ENCODE measurements at regions not wholly inside any gene's neighbourhood (a gene's known extent, or its start where the extent isn't known, plus 50 kb on each side); places are given as distances from the start of the nearest gene placed in this dataset.

- Histone ChIP-seq H3K4me2 (ENCODE audit: low read depth, low read length) (no peak overlapping the region; the same call in 1 of the 2 replicates), H3K4ac (ENCODE audit: low read depth, low read length) (no peak overlapping the region), H3K9me3 (ENCODE audit: control insufficient read depth, insufficient read depth, low read length) (no peaks in the 10 kb centered on the region), H3K23ac (ENCODE audit: low read depth, low read length) (no peak overlapping the region), H2AK9ac (replicated peaks; ENCODE audit: low read depth, low read length, poor library complexity) (no peak overlapping the region), H3K27me3 (ENCODE audit: control insufficient read depth, insufficient read depth, low read length) (no peaks in the 10 kb centered on the region), H3K36me3 (ENCODE audit: control insufficient read depth, insufficient read depth, low read length) (no peaks in the 10 kb centered on the region), H3K9me1 (ENCODE audit: insufficient read depth, low read length) (no peaks in the 10 kb centered on the region), H3K27ac (ENCODE audit: insufficient read depth, low read length) (peak overlapping the region; percentile 59; the same call in 1 of the 2 replicates), H3K9ac (ENCODE audit: low read depth, low read length) (no peak overlapping the region), H2AK5ac (ENCODE audit: low read depth, low read length) (no peak overlapping the region), H4K8ac (ENCODE audit: low read depth in 2 of 2, low read length in 2 of 2) (no peak overlapping the region; a peak in 1 of 4 replicates), H2BK15ac (ENCODE audit: low read depth, low read length) (no peak overlapping the region), H3K4me3 (ENCODE audit: insufficient read depth, low read depth, low read length) (no peak overlapping the region), H4K91ac (ENCODE audit: insufficient read depth, low read depth, low read length) (no peak overlapping the region), H2BK5ac (ENCODE audit: low read depth, low read length, poor library complexity, severe bottlenecking) (no peak overlapping the region), H2BK120ac (ENCODE audit: low read depth, low read length) (no peak overlapping the region), H3K4me1 (ENCODE audit: control insufficient read depth, insufficient read depth, low read length) (peaks cover 2% of the 10 kb centered on the region), H3K79me1 (ENCODE audit: low read depth in 1 of 2, low read length in 2 of 2) (no peaks in the 10 kb centered on the region), H4K5ac (ENCODE audit: low read depth, low read length) (peak overlapping the region; percentile 87), H3K56ac (ENCODE audit: extremely low read depth, insufficient read depth, low read length) (no peak overlapping the region), H2BK20ac (ENCODE audit: low read depth, low read length) (no peak overlapping the region), H3K14ac (replicated peaks; ENCODE audit: low read depth, low read length) (no peak overlapping the region), H4K20me1 (ENCODE audit: insufficient read depth, low read length) (no peaks in the 10 kb centered on the region), H2AFZ (replicated peaks; ENCODE audit: low read length, poor library complexity) (no peak overlapping the region), H3K18ac (ENCODE audit: low read depth, low read length) (peak overlapping the region; percentile 70)
- no peak for DNase-seq
- no peak for ATAC-seq (ENCODE audit: low read depth)
- CTCF ChIA-PET, result no interaction called here
- no TSS peak for BruUV-seq (replicated peaks)
- in situ Hi-C loops (cut with MboI; ENCODE audit: low sequenced_read_pairs) (loop anchor here (25.0 kb wide), 1 partner anchor 733 kb away; no protein-coding TSS in a partner anchor), dilution Hi-C loops (cut with HindIII; ENCODE audit: low sequenced_read_pairs, unreplicated experiment) (no loop called here), intact Hi-C loops (cut with micrococcal nuclease) (no loop called here)
- TF ChIP-seq MAZ (IDR thresholded peaks at IDR 0.05; ENCODE audit: borderline replicate concordance, low read depth, low read length) (no peak), MAFK (IDR thresholded peaks at IDR 0.05; ENCODE audit: low read depth, low read length) (no peak), ELK1 (IDR thresholded peaks at IDR 0.05; ENCODE audit: borderline replicate concordance, low read depth, low read length) (no peak), MXI1 (IDR thresholded peaks at IDR 0.05; ENCODE audit: borderline replicate concordance, low read depth, low read length) (no peak), FOS (IDR thresholded peaks at IDR 0.05; ENCODE audit: low read depth, low read length) (no peak)
- POLR2A ChIA-PET (ENCODE audit: unreplicated experiment), result no interaction called here
Measured at GRCh38 chr6:133179481-133179880, 61.7 kb upstream of the EYA4 start.

Measured in IMR-90 (cell line).